ENCODE measurements at regions not wholly inside any gene's neighbourhood (a gene's known extent, or its start where the extent isn't known, plus 50 kb on each side); places are given as distances from the start of the nearest gene placed in this dataset.

DNA sequence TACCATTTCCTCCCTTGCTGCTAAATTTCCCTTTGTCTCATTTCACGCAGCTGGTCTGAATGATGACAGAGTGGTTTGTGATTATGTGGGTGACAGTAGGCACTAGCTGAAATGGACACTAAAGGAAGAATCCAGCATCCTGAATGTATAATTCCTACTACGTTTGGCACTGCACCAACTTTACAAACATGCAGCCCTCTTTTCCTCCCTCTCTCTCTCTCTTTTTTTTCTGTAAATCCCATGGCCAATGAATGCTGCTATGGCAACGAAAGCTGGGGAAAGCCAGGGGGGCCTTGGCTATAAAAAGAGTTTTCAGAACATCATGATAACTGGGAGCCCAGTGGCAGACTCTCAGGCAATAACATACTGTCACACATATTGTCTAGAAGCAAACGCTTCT is 367.2 kb upstream of the AGTR1 start (continued):
- TF ChIP-seq, protein P1, sequence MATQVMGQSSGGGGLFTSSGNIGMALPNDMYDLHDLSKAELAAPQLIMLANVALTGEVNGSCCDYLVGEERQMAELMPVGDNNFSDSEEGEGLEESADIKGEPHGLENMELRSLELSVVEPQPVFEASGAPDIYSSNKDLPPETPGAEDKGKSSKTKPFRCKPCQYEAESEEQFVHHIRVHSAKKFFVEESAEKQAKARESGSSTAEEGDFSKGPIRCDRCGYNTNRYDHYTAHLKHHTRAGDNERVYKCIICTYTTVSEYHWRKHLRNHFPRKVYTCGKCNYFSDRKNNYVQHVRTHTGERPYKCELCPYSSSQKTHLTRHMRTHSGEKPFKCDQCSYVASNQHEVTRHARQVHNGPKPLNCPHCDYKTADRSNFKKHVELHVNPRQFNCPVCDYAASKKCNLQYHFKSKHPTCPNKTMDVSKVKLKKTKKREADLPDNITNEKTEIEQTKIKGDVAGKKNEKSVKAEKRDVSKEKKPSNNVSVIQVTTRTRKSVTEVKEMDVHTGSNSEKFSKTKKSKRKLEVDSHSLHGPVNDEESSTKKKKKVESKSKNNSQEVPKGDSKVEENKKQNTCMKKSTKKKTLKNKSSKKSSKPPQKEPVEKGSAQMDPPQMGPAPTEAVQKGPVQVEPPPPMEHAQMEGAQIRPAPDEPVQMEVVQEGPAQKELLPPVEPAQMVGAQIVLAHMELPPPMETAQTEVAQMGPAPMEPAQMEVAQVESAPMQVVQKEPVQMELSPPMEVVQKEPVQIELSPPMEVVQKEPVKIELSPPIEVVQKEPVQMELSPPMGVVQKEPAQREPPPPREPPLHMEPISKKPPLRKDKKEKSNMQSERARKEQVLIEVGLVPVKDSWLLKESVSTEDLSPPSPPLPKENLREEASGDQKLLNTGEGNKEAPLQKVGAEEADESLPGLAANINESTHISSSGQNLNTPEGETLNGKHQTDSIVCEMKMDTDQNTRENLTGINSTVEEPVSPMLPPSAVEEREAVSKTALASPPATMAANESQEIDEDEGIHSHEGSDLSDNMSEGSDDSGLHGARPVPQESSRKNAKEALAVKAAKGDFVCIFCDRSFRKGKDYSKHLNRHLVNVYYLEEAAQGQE (IDR thresholded peaks at IDR 0.05; ENCODE audit: unreplicated experiment) = no peak
- TF ChIP-seq, protein P2, sequence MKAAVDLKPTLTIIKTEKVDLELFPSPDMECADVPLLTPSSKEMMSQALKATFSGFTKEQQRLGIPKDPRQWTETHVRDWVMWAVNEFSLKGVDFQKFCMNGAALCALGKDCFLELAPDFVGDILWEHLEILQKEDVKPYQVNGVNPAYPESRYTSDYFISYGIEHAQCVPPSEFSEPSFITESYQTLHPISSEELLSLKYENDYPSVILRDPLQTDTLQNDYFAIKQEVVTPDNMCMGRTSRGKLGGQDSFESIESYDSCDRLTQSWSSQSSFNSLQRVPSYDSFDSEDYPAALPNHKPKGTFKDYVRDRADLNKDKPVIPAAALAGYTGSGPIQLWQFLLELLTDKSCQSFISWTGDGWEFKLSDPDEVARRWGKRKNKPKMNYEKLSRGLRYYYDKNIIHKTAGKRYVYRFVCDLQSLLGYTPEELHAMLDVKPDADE (IDR thresholded peaks at IDR 0.05) = no peak

DNA sequence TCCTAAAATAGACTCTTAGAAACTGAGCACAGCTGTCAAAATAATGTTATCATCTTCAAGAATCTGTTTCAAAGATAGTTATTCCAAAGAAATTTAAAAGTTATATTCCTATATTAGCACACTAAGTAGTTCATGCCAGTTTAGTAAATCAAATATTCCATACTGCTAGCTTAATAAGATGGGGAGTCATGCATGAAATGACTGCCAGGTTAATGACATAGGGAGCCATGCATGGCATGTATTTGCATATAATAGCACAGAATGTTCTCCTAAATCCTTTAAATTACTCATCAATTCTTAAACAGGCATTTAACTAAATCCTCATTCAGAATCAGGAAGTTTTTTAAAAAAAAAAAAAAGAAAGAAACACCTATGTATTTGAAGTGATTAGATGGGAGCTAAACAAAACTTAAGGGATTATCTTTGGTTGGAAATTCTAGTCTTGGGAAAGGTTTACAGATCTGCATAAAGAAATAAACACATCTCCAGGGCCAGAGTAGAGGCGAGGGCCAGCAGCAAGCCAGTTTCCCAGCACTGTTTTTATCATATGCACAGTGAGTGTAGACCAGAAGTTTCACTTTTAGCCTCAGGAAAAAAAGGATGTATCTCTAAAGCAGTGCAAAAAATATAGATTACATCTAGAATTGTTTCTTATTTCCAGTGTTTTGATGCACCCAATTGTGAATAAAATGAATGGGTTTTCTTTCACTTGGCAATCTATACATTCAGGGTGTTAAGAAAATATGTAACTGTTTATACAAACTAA is 366.4 kb upstream of the AGTR1 start:
- Mint-ChIP-seq H3K27me3 (ENCODE audit: insufficient read depth, low read depth, poor library complexity) (peaks cover 2% of the 10 kb centered on the region), H3K4me1 (peaks cover 22% of the 10 kb centered on the region), H3K27ac (peak overlapping the region; percentile 72), H3K36me3 (ENCODE audit: low read depth) (no peaks in the 10 kb centered on the region), H3K9me3 (no peaks in the 10 kb centered on the region; the same call in 2 of the 3 replicates), H3K4me3 (no peak overlapping the region)
- TF ChIP-seq, protein P3, sequence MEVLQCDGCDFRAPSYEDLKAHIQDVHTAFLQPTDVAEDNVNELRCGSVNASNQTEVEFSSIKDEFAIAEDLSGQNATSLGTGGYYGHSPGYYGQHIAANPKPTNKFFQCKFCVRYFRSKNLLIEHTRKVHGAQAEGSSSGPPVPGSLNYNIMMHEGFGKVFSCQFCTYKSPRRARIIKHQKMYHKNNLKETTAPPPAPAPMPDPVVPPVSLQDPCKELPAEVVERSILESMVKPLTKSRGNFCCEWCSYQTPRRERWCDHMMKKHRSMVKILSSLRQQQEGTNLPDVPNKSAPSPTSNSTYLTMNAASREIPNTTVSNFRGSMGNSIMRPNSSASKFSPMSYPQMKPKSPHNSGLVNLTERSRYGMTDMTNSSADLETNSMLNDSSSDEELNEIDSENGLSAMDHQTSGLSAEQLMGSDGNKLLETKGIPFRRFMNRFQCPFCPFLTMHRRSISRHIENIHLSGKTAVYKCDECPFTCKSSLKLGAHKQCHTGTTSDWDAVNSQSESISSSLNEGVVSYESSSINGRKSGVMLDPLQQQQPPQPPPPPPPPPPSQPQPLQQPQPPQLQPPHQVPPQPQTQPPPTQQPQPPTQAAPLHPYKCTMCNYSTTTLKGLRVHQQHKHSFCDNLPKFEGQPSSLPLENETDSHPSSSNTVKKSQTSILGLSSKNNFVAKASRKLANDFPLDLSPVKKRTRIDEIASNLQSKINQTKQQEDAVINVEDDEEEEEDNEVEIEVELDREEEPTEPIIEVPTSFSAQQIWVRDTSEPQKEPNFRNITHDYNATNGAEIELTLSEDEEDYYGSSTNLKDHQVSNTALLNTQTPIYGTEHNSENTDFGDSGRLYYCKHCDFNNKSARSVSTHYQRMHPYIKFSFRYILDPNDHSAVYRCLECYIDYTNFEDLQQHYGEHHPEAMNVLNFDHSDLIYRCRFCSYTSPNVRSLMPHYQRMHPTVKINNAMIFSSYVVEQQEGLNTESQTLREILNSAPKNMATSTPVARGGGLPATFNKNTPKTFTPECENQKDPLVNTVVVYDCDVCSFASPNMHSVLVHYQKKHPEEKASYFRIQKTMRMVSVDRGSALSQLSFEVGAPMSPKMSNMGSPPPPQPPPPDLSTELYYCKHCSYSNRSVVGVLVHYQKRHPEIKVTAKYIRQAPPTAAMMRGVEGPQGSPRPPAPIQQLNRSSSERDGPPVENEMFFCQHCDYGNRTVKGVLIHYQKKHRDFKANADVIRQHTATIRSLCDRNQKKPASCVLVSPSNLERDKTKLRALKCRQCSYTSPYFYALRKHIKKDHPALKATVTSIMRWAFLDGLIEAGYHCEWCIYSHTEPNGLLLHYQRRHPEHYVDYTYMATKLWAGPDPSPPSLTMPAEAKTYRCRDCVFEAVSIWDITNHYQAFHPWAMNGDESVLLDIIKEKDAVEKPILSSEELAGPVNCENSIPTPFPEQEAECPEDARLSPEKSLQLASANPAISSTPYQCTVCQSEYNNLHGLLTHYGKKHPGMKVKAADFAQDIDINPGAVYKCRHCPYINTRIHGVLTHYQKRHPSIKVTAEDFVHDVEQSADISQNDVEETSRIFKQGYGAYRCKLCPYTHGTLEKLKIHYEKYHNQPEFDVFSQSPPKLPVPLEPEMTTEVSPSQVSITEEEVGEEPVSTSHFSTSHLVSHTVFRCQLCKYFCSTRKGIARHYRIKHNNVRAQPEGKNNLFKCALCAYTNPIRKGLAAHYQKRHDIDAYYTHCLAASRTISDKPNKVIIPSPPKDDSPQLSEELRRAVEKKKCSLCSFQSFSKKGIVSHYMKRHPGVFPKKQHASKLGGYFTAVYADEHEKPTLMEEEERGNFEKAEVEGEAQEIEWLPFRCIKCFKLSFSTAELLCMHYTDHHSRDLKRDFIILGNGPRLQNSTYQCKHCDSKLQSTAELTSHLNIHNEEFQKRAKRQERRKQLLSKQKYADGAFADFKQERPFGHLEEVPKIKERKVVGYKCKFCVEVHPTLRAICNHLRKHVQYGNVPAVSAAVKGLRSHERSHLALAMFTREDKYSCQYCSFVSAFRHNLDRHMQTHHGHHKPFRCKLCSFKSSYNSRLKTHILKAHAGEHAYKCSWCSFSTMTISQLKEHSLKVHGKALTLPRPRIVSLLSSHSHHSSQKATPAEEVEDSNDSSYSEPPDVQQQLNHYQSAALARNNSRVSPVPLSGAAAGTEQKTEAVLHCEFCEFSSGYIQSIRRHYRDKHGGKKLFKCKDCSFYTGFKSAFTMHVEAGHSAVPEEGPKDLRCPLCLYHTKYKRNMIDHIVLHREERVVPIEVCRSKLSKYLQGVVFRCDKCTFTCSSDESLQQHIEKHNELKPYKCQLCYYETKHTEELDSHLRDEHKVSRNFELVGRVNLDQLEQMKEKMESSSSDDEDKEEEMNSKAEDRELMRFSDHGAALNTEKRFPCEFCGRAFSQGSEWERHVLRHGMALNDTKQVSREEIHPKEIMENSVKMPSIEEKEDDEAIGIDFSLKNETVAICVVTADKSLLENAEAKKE (CRISPR knock-in tag; IDR thresholded peaks at IDR 0.05) = no peak
- H2AFZ ChIP-seq = no peak overlapping the region
- H3K27me3 ChIP-seq (ENCODE audit: insufficient read depth) = no peaks in the 10 kb centered on the region
- peaks cover 15% of the 10 kb centered on the region; the same call in 1 of the 2 replicates for H3K4me1 ChIP-seq (ENCODE audit: insufficient read depth)
- no peaks in the 10 kb centered on the region for H3K36me3 ChIP-seq (ENCODE audit: insufficient read depth)
- no peak overlapping the region for H3K27ac ChIP-seq (ENCODE audit: low read depth)
- H3K4me3 ChIP-seq = no peak overlapping the region
- no peaks in the 10 kb centered on the region for H4K20me1 ChIP-seq (replicated peaks; ENCODE audit: insufficient read depth)
- H3F3A ChIP-seq (replicated peaks; ENCODE audit: low read depth) = no peaks in the 10 kb centered on the region
- H3K79me2 ChIP-seq (replicated peaks; ENCODE audit: insufficient read depth) = no peaks in the 10 kb centered on the region
- no peak for ATAC-seq
- no peak overlapping the region for H3K4me2 ChIP-seq
- DNase-seq (ENCODE audit: low spot score) = no peak
- no peaks in the 10 kb centered on the region for H3K9me2 ChIP-seq (ENCODE audit: insufficient read depth)

Data from GM23338 (cell line).